Esophagus muscularis mucosa (tissue), 4 donors: ENCODE measurements at regions not wholly inside any gene's neighbourhood (a gene's known extent, or its start where the extent isn't known, plus 50 kb on each side); places are given as distances from the start of the nearest gene placed in this dataset.

ENCODE experiments used
- CTCF ChIP-seq, 3 experiments: fragments of 200-600 bp in 2 of 3; fragments of 450-650 bp in 1 of 3; sonication (generic) in 2 of 3; IDR thresholded peaks; one replicate each; pipeline ENCODE4 v1.5.1; 2017 to 2019; ENCODE audit warnings: antibody characterized with exemption in 3 of 3, mild to moderate bottlenecking in 2 of 3, moderate library complexity in 1 of 3
- EP300 ChIP-seq: sonication (generic); formaldehyde crosslinking; IDR thresholded peaks from one replicate; pipeline ENCODE4 v1.6.1; 2017; ENCODE audit warnings: antibody characterized with exemption
- POLR2A ChIP-seq: fragments of 450-650 bp; IDR thresholded peaks from one replicate; pipeline ENCODE4 v1.6.1; 2017; ENCODE audit warnings: antibody characterized with exemption, moderate library complexity, mild to moderate bottlenecking, low read depth
- POLR2AphosphoS5 ChIP-seq, 2 donors: sonication (generic); formaldehyde crosslinking; IDR thresholded peaks; one replicate each; pipeline ENCODE4 v1.6.1; 2017; ENCODE audit warnings: antibody characterized with exemption in 2 of 2

- TF ChIP-seq POLR2AphosphoS5 (IDR thresholded peaks at IDR 0.05) = no peak
- TF ChIP-seq CTCF (IDR thresholded peaks at IDR 0.05) = no peak
- TF ChIP-seq POLR2A = no peak
- no peak for TF ChIP-seq EP300
Measured at GRCh38 chr2:23271230-23271629, 113.7 kb upstream of the KLHL29 start.
